Right atrium auricular region (tissue), 2 donors: ENCODE measurements at regions not wholly inside any gene's neighbourhood (a gene's known extent, or its start where the extent isn't known, plus 50 kb on each side); places are given as distances from the start of the nearest gene placed in this dataset.

Experiments
- DNase-seq: peaks from one replicate; pipeline ENCODE4 v3.0.0-alpha.2; 2019; ENCODE audit warnings: low spot score
- H3K27ac ChIP-seq, 2 donors: fragments of 200-600 bp; sonication (generic); 1 replicate in 1 of 2; 2 replicates in 1 of 2; pipeline ENCODE4 v1.5.1; 2016 to 2019
- H3K27me3 ChIP-seq, 2 donors: fragments of 200-600 bp; sonication (generic); one replicate each; pipeline versions ENCODE4 v1.5.1 to v1.6.0; 2017 to 2019
- H3K36me3 ChIP-seq: fragments of 200-600 bp; sonication (generic); one replicate; pipeline ENCODE4 v1.5.1; 2016
- H3K4me1 ChIP-seq, 2 donors: fragments of 200-600 bp; sonication (generic); one replicate each; pipeline versions ENCODE4 v1.5.1 to v1.6.0; 2017 to 2019
- H3K4me3 ChIP-seq, 2 donors: fragments of 200-600 bp; sonication (generic); 1 replicate in 1 of 2; 2 replicates in 1 of 2; pipeline ENCODE4 v1.5.1; 2017 to 2019; ENCODE audit warnings: mild to moderate bottlenecking in 1 of 2, moderate library complexity in 1 of 2
- H3K9me3 ChIP-seq, 2 donors: fragments of 200-600 bp; sonication (generic); one replicate each; pipeline ENCODE4 v1.5.1; 2019
- CTCF ChIP-seq, 2 donors: fragments of 200-600 bp; sonication (generic); IDR thresholded peaks; one replicate each; pipeline ENCODE4 v1.5.1; 2019; ENCODE audit warnings: antibody characterized with exemption in 2 of 2

- no peak for TF ChIP-seq CTCF (IDR thresholded peaks at IDR 0.05)
- H3K9me3 ChIP-seq: no peaks in the 10 kb centered on the region
- no peak for DNase-seq
- no peak overlapping the region for H3K4me3 ChIP-seq
- H3K27me3 ChIP-seq: no peaks in the 10 kb centered on the region
- no peaks in the 10 kb centered on the region for H3K36me3 ChIP-seq
- H3K27ac ChIP-seq: peak overlapping the region in 1 of 2 donors; percentile 29
- no peaks in the 10 kb centered on the region for H3K4me1 ChIP-seq
Measured at GRCh38 chr20:60632391-60633262, 619.4 kb upstream of the CDH4 start.

DNA sequence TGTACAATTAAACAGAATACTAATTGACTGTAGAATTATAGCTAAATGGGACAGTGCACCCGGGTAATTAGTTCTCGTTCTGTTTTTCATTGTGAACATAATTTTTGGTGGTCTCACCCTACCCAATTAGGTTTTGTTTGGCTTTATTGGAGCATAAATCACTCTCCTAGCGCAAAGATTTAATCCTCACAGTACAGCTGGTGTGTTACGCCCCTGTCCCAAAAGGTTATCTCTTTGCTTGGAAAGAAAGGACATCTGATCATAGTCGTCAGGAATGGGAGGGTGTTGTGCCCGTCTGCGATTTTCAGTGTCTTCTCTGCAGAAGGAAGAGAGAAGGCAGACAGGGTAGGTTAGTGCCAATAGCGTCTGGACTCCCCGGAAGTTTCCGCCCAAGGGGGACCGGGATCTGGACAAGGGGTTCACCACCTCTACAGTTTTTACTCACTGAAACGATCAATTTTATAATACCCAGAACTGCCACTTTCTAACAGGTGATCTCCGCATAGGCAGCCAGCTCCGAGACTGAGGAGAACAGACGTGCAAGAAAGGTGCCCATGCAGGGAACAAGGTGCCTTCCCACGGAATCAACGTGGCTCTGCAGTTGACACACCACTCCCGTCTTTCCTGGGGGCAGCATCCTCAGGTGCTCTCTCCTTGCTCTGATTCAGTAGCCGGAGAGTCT, 617.4 kb upstream of the CDH4 start:
- Histone ChIP-seq H3K27ac (no peak overlapping the region), H3K4me3 (no peak overlapping the region), H3K4me1 (no peaks in the 10 kb centered on the region), H3K36me3 (no peaks in the 10 kb centered on the region), H3K27me3 (no peaks in the 10 kb centered on the region), H3K9me3 (no peaks in the 10 kb centered on the region)
- no peak for TF ChIP-seq CTCF (IDR thresholded peaks at IDR 0.05)
- DNase-seq: no peak

GRCh38 chr20:60636417-60636816, 615.6 kb upstream of the CDH4 start:
- Histone ChIP-seq H3K9me3 (no peaks in the 10 kb centered on the region), H3K27me3 (no peaks in the 10 kb centered on the region)
- DNase-seq: no peak

DNA sequence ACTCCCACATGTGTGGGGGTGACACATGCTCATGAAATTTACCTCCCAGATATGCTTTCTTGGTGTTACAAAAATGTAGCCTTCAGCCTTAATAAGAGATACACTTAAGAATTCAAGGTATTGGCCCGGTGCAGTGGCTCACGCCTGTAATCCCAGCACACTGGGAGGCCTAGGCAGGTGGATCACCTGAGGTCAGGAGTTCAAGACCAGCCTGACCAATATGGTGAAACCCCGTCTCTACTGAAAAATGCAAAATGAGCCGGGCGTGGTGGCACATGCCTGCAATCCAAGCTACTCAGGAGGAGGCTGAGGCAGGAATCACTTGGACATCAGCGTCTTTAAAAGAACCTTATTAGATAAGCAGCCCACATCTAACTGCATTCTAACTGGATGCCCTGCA, 614.3 kb upstream of the CDH4 start:
- H3K4me3 ChIP-seq: no peak overlapping the region

More at GRCh38 chr20:60636417-60636816, 615.6 kb upstream of the CDH4 start:
- Histone ChIP-seq H3K36me3 (no peaks in the 10 kb centered on the region), H3K4me3 (no peak overlapping the region), H3K27ac (no peak overlapping the region), H3K4me1 (no peaks in the 10 kb centered on the region)
- no peak for TF ChIP-seq CTCF (IDR thresholded peaks at IDR 0.05)

DNA sequence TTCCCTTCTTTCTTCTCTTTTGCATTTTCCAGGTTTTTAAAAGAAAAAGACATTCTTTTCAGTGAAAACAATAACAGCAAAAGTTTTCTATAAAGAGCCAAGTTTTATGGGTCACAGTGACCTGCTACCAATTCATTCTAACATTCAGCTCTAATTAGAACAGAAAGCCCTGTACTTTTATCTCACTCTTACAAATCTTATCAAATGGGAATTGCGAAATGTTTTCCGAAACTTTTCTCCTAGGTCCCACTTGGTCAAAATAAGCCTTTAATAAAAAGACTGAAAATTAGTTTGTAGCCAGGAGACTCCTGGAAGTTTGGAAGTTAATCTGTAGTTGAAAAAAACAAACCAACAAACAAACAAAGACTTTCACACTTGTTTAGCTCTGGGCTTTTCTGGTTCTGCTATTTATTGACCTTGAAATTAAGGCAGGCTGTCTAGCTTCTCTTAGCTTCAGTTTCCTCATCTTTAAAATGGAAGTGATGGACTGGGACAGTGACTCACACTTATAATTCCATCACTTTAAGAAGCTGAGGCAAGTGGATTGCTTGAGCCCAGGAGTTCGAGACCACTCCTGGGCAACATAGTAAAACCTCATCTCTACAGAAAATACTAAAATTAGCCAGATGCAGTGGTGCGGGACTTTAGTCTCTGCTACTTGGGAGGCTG, 613.5 kb upstream of the CDH4 start:
- H3K27me3 ChIP-seq: no peaks in the 10 kb centered on the region
- no peak overlapping the region for H3K27ac ChIP-seq
- TF ChIP-seq CTCF (IDR thresholded peaks at IDR 0.05): no peak

More for the DNA sequence above, 614.3 kb upstream of the CDH4 start:
- Histone ChIP-seq H3K36me3 (no peaks in the 10 kb centered on the region), H3K27ac (no peak overlapping the region), H3K27me3 (no peaks in the 10 kb centered on the region), H3K4me1 (no peaks in the 10 kb centered on the region), H3K9me3 (no peaks in the 10 kb centered on the region)
- DNase-seq: no peak
- no peak for TF ChIP-seq CTCF (IDR thresholded peaks at IDR 0.05)

More for the DNA sequence above, 613.5 kb upstream of the CDH4 start:
- H3K4me1 ChIP-seq: no peaks in the 10 kb centered on the region
- no peak for DNase-seq
- H3K4me3 ChIP-seq: no peak overlapping the region
- no peaks in the 10 kb centered on the region for H3K9me3 ChIP-seq
- H3K36me3 ChIP-seq: no peaks in the 10 kb centered on the region
